ENCODE measurements at regions not wholly inside any gene's neighbourhood (a gene's known extent, or its start where the extent isn't known, plus 50 kb on each side); places are given as distances from the start of the nearest gene placed in this dataset.

DNA sequence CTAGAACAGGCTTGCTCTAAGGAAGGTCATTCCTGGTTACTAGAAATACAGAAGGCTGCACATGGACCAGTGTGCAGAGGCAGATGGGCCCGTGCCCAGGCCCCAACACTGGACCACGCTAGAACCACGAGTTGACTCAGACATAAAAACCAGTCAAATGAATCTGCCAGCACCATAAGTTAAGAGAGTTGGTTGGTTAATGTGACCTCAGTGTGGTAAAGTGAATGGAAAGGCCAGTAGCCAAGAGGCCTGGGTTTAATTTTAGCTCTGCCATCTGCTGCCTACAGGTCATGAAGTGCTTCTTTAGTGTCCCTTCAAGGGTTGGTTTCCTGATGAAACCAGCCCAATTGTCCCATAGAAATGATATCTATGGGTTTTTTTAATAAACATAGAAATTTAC, 329.6 kb upstream of the NRP1 start:
- no peak for TF ChIP-seq TAF1 (IDR thresholded peaks at IDR 0.05; ENCODE audit: borderline replicate concordance, insufficient read depth, low read length)
- no peak for TF ChIP-seq POLR2AphosphoS5 (IDR thresholded peaks at IDR 0.05; ENCODE audit: low read depth, low read length)
- TF ChIP-seq FOXP2 (optimal IDR thresholded peaks at IDR 0.05; ENCODE audit: borderline replicate concordance, extremely low read depth, extremely low read length, insufficient read depth) = no peak
- no peak for TF ChIP-seq SIN3A (IDR thresholded peaks at IDR 0.05; ENCODE audit: borderline replicate concordance, insufficient read depth, low read length)
- TF ChIP-seq REST (IDR thresholded peaks at IDR 0.05; ENCODE audit: insufficient read depth in 1 of 2, low read depth in 2 of 2, low read length in 2 of 2) = no peak

- TF ChIP-seq FOXP2 (optimal IDR thresholded peaks at IDR 0.05; ENCODE audit: borderline replicate concordance, extremely low read depth, extremely low read length, insufficient read depth) (peak; percentile 14), REST (IDR thresholded peaks at IDR 0.05; ENCODE audit: insufficient read depth in 1 of 2, low read depth in 2 of 2, low read length in 2 of 2) (no peak)
These were observed 327.3 kb upstream of the NRP1 start for GRCh38 chr10:33661580-33662336.

GRCh38 chr10:33660329-33660728, 325.9 kb upstream of the NRP1 start:
- no peak for TF ChIP-seq SIN3A (IDR thresholded peaks at IDR 0.05; ENCODE audit: borderline replicate concordance, insufficient read depth, low read length)
- no peak for TF ChIP-seq POLR2AphosphoS5 (IDR thresholded peaks at IDR 0.05; ENCODE audit: low read depth, low read length)
- TF ChIP-seq FOXP2 (optimal IDR thresholded peaks at IDR 0.05; ENCODE audit: borderline replicate concordance, extremely low read depth, extremely low read length, insufficient read depth) = no peak

DNA sequence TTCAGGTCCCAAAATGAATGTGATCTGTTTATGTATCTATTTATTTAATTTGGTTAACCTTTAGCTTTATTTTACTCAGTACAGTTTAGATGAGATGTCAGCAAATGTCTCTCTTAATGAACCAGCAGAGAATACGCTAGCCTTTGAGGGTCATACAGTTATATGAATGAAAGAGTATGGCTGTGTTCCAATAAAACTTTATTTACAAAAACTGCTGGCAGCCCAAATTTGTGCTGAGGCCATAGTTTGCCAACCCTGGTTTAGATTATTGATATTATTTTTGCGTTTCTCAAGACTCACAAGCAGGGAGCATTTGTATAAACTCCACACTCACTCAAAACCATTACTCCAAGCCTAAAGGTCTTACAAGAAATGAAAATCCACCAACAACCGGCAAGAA, 323.4 kb upstream of the NRP1 start:
- TF ChIP-seq POLR2AphosphoS5 (IDR thresholded peaks at IDR 0.05; ENCODE audit: low read depth, low read length) = no peak
- TF ChIP-seq SIN3A (IDR thresholded peaks at IDR 0.05; ENCODE audit: borderline replicate concordance, insufficient read depth, low read length) = no peak

- TF ChIP-seq FOXP2 (optimal IDR thresholded peaks at IDR 0.05; ENCODE audit: borderline replicate concordance, extremely low read depth, extremely low read length, insufficient read depth) (no peak), TAF1 (IDR thresholded peaks at IDR 0.05; ENCODE audit: borderline replicate concordance, insufficient read depth, low read length) (no peak), SIN3A (IDR thresholded peaks at IDR 0.05; ENCODE audit: borderline replicate concordance, insufficient read depth, low read length) (no peak), REST (IDR thresholded peaks at IDR 0.05; ENCODE audit: insufficient read depth in 1 of 2, low read depth in 2 of 2, low read length in 2 of 2) (no peak), POLR2AphosphoS5 (IDR thresholded peaks at IDR 0.05; ENCODE audit: low read depth, low read length) (no peak)
These were observed 322.9 kb upstream of the NRP1 start for GRCh38 chr10:33657154-33657908.

GRCh38 chr10:33655921-33656320, 321.5 kb upstream of the NRP1 start:
- TF ChIP-seq REST (IDR thresholded peaks at IDR 0.05; ENCODE audit: insufficient read depth in 1 of 2, low read depth in 2 of 2, low read length in 2 of 2) = no peak
- TF ChIP-seq TAF1 (IDR thresholded peaks at IDR 0.05; ENCODE audit: borderline replicate concordance, insufficient read depth, low read length) = no peak
- no peak for TF ChIP-seq FOXP2 (optimal IDR thresholded peaks at IDR 0.05; ENCODE audit: borderline replicate concordance, extremely low read depth, extremely low read length, insufficient read depth)
- no peak for TF ChIP-seq SIN3A (IDR thresholded peaks at IDR 0.05; ENCODE audit: borderline replicate concordance, insufficient read depth, low read length)
- TF ChIP-seq POLR2AphosphoS5 (IDR thresholded peaks at IDR 0.05; ENCODE audit: low read depth, low read length) = no peak

Data from PFSK-1 (cell line).